ENCODE measurements at regions not wholly inside any gene's neighbourhood (a gene's known extent, or its start where the extent isn't known, plus 50 kb on each side); places are given as distances from the start of the nearest gene placed in this dataset.
"Not testable (repeated sequence)": the region's sequence is repeated elsewhere in the genome, so short reads cannot be mapped to it uniquely, and the experiment has no call there.

- no peak overlapping the region for H3K4me3 ChIP-seq (ENCODE audit: control extremely low read depth in 1 of 5, extremely low read depth in 1 of 5, insufficient read depth in 1 of 5, low read depth in 2 of 5, low read length in 4 of 5)
- intact Hi-C loops (cut with micrococcal nuclease), result no loop called here
- Mint-ChIP-seq H3K4me3 (no peak overlapping the region), H3K27me3 (no peaks in the 10 kb centered on the region), H3K9me3 (ENCODE audit: insufficient read depth) (no peaks in the 10 kb centered on the region), H3K27ac (no peak overlapping the region), H3K4me1 (peaks cover 8% of the 10 kb centered on the region)
- H3K4me1 ChIP-seq (ENCODE audit: control insufficient read depth in 2 of 2, insufficient read depth in 2 of 2, low read length in 2 of 2), result peaks cover 5 to 6% of the 10 kb centered on the region in 2 donors
- no peak overlapping the region for H3K4me2 ChIP-seq (replicated peaks; ENCODE audit: low read depth, low read length, poor library complexity, severe bottlenecking)
- no peaks in the 10 kb centered on the region for H3K27me3 ChIP-seq (replicated peaks in 1 of 4; ENCODE audit: control extremely low read depth in 1 of 4, control insufficient read depth in 3 of 4, insufficient read depth in 4 of 4, low read length in 3 of 4)
- ChIA-PET POLR2A (no interaction called here), CTCF (no interaction called here)
- H2AFZ ChIP-seq (ENCODE audit: insufficient read depth, low read depth, low read length, poor library complexity, severe bottlenecking), result no peak overlapping the region
- H4K20me1 ChIP-seq (ENCODE audit: control insufficient read depth, insufficient read depth, low read length, poor library complexity, severe bottlenecking), result no peaks in the 10 kb centered on the region
- no peak overlapping the region for H3K27ac ChIP-seq (ENCODE audit: low read length in 2 of 2)
- ATAC-seq (ENCODE audit: low read depth) (no peak), DNase-seq (no peak)
- no peaks in the 10 kb centered on the region for H3K36me3 ChIP-seq (replicated peaks in 1 of 2; ENCODE audit: control extremely low read depth in 1 of 2, control insufficient read depth in 1 of 2, extremely low read depth in 1 of 2, insufficient read depth in 2 of 2, low read length in 1 of 2)
- no peaks in the 10 kb centered on the region for H3K9me3 ChIP-seq (ENCODE audit: control extremely low read depth in 1 of 3, control insufficient read depth in 2 of 3, insufficient read depth in 1 of 3, low read length in 2 of 3)
- no peaks in the 10 kb centered on the region for H3K79me2 ChIP-seq (ENCODE audit: control insufficient read depth, insufficient read depth, low read length)
- no peak overlapping the region for H3K9ac ChIP-seq (ENCODE audit: low read length)
- 100% methylated on average over 1 of the region's 3 CpGs for WGBS (ENCODE audit: insufficient coverage)
- TF ChIP-seq, protein P1, sequence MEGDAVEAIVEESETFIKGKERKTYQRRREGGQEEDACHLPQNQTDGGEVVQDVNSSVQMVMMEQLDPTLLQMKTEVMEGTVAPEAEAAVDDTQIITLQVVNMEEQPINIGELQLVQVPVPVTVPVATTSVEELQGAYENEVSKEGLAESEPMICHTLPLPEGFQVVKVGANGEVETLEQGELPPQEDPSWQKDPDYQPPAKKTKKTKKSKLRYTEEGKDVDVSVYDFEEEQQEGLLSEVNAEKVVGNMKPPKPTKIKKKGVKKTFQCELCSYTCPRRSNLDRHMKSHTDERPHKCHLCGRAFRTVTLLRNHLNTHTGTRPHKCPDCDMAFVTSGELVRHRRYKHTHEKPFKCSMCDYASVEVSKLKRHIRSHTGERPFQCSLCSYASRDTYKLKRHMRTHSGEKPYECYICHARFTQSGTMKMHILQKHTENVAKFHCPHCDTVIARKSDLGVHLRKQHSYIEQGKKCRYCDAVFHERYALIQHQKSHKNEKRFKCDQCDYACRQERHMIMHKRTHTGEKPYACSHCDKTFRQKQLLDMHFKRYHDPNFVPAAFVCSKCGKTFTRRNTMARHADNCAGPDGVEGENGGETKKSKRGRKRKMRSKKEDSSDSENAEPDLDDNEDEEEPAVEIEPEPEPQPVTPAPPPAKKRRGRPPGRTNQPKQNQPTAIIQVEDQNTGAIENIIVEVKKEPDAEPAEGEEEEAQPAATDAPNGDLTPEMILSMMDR (IDR thresholded peaks at IDR 0.05), result no peak
- no peak for TF ChIP-seq EZH2 (IDR thresholded peaks at IDR 0.05; ENCODE audit: borderline replicate concordance, insufficient read depth, low read depth, low read length, poor library complexity, severe bottlenecking)
Measured at GRCh38 chr15:67937153-67937761, 97.4 kb upstream of the RNU6-1 start.

DNA sequence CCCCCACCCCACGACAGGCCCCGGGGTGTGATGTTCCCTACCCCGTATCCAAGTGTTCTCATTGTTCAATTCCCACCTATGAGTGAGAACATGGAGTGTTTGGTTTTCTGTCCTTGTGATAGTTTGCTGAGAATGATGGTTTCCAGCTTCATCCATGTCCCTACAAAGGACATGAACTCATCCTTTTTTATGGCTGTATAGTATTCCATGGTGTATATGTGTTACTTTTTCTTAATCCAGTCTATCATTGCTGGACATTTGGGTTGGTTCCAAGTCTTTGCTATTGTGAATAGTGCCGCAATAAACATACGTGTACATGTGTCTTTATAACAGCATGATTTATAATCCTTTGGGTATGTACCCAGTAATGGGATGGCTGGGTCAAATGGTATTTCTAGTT is 99.3 kb upstream of the RNU6-1 start:
- ATAC-seq (ENCODE audit: low read depth); H3K79me2 ChIP-seq (ENCODE audit: control insufficient read depth, insufficient read depth, low read length); H3K4me3 Mint-ChIP-seq; H3K4me2 ChIP-seq (replicated peaks; ENCODE audit: low read depth, low read length, poor library complexity, severe bottlenecking); H3K27ac ChIP-seq (ENCODE audit: low read length in 2 of 2); H3K27me3 ChIP-seq (replicated peaks in 1 of 4; ENCODE audit: control extremely low read depth in 1 of 4, control insufficient read depth in 3 of 4, insufficient read depth in 4 of 4, low read length in 3 of 4); H4K20me1 ChIP-seq (ENCODE audit: control insufficient read depth, insufficient read depth, low read length, poor library complexity, severe bottlenecking); H3K4me3 ChIP-seq (ENCODE audit: control extremely low read depth in 1 of 5, extremely low read depth in 1 of 5, insufficient read depth in 1 of 5, low read depth in 2 of 5, low read length in 4 of 5); CTCF ChIA-PET; H3K27ac Mint-ChIP-seq; H3K9me3 Mint-ChIP-seq (ENCODE audit: insufficient read depth); H3K4me1 ChIP-seq (ENCODE audit: control insufficient read depth in 2 of 2, insufficient read depth in 2 of 2, low read length in 2 of 2); H3K4me1 Mint-ChIP-seq; POLR2A ChIA-PET; H3K9me3 ChIP-seq (ENCODE audit: control extremely low read depth in 1 of 3, control insufficient read depth in 2 of 3, insufficient read depth in 1 of 3, low read length in 2 of 3); intact Hi-C loops (cut with micrococcal nuclease); DNase-seq; H2AFZ ChIP-seq (ENCODE audit: insufficient read depth, low read depth, low read length, poor library complexity, severe bottlenecking); H3K9ac ChIP-seq (ENCODE audit: low read length); H3K27me3 Mint-ChIP-seq; H3K36me3 ChIP-seq (replicated peaks in 1 of 2; ENCODE audit: control extremely low read depth in 1 of 2, control insufficient read depth in 1 of 2, extremely low read depth in 1 of 2, insufficient read depth in 2 of 2, low read length in 1 of 2): not testable (repeated sequence)
- WGBS (ENCODE audit: insufficient coverage), result no CpG with 5 or more reads among the region's 5 CpGs

GRCh38 chr15:67939588-67940323 is 99.9 kb upstream of the RNU6-1 start:
- H3K27me3 Mint-ChIP-seq; H3K4me3 ChIP-seq (ENCODE audit: control extremely low read depth in 1 of 5, extremely low read depth in 1 of 5, insufficient read depth in 1 of 5, low read depth in 2 of 5, low read length in 4 of 5); H3K27ac ChIP-seq (ENCODE audit: low read length in 2 of 2); CTCF ChIA-PET; H3K4me1 Mint-ChIP-seq; H3K79me2 ChIP-seq (ENCODE audit: control insufficient read depth, insufficient read depth, low read length); DNase-seq; H3K4me3 Mint-ChIP-seq; POLR2A ChIA-PET; ATAC-seq (ENCODE audit: low read depth); H3K36me3 ChIP-seq (replicated peaks in 1 of 2; ENCODE audit: control extremely low read depth in 1 of 2, control insufficient read depth in 1 of 2, extremely low read depth in 1 of 2, insufficient read depth in 2 of 2, low read length in 1 of 2); H2AFZ ChIP-seq (ENCODE audit: insufficient read depth, low read depth, low read length, poor library complexity, severe bottlenecking); H4K20me1 ChIP-seq (ENCODE audit: control insufficient read depth, insufficient read depth, low read length, poor library complexity, severe bottlenecking); H3K4me1 ChIP-seq (ENCODE audit: control insufficient read depth in 2 of 2, insufficient read depth in 2 of 2, low read length in 2 of 2); H3K9ac ChIP-seq (ENCODE audit: low read length); H3K9me3 ChIP-seq (ENCODE audit: control extremely low read depth in 1 of 3, control insufficient read depth in 2 of 3, insufficient read depth in 1 of 3, low read length in 2 of 3); H3K27ac Mint-ChIP-seq; H3K4me2 ChIP-seq (replicated peaks; ENCODE audit: low read depth, low read length, poor library complexity, severe bottlenecking); intact Hi-C loops (cut with micrococcal nuclease); H3K27me3 ChIP-seq (replicated peaks in 1 of 4; ENCODE audit: control extremely low read depth in 1 of 4, control insufficient read depth in 3 of 4, insufficient read depth in 4 of 4, low read length in 3 of 4); H3K9me3 Mint-ChIP-seq (ENCODE audit: insufficient read depth): not testable (repeated sequence)
- 100% methylated on average over 1 of the region's 5 CpGs for WGBS (ENCODE audit: insufficient coverage)
